Globus pallidus (tissue), 1 donor: ENCODE measurements at regions not wholly inside any gene's neighbourhood (a gene's known extent, or its start where the extent isn't known, plus 50 kb on each side); places are given as distances from the start of the nearest gene placed in this dataset.
"Not testable (repeated sequence)": the region's sequence is repeated elsewhere in the genome, so short reads cannot be mapped to it uniquely, and the experiment has no call there.

Experiments used
- DNase-seq: peaks from one replicate; pipeline ENCODE4 v3.0.0-alpha.2; 2015; ENCODE audit warnings: low spot score

- no peak for DNase-seq
Observed at GRCh38 chr1:30660241-30660640, 63.1 kb downstream of the MATN1 start.

GRCh38 chr1:30659702-30660101, 63.7 kb downstream of the MATN1 start:
- no peak for DNase-seq

- not testable (repeated sequence) for DNase-seq
Observed at GRCh38 chr1:30658375-30658774, 65.0 kb downstream of the MATN1 start.

GRCh38 chr1:30658014-30658336, 65.4 kb downstream of the MATN1 start:
- no peak for DNase-seq

- DNase-seq = no peak
Observed at GRCh38 chr1:30657131-30658013, 66.0 kb downstream of the MATN1 start.

GRCh38 chr1:30656171-30656940, 67.0 kb downstream of the MATN1 start:
- no peak for DNase-seq

GRCh38 chr1:30655672-30656071, 67.7 kb downstream of the MATN1 start:
- DNase-seq = no peak

- no peak for DNase-seq
Observed at GRCh38 chr1:30654188-30654587, 69.2 kb downstream of the MATN1 start.

- no peak for DNase-seq
Observed at GRCh38 chr1:30652152-30652841, 71.1 kb downstream of the MATN1 start.

- DNase-seq = not testable (repeated sequence)
Observed at GRCh38 chr1:30651395-30651794, 72.0 kb downstream of the MATN1 start.

- DNase-seq = no peak
Observed at GRCh38 chr1:30650968-30651320, 72.4 kb downstream of the MATN1 start.

GRCh38 chr1:30650038-30650967, 73.1 kb downstream of the MATN1 start:
- no peak for DNase-seq

GRCh38 chr1:30649321-30649991, 73.9 kb downstream of the MATN1 start:
- no peak for DNase-seq

- no peak for DNase-seq
Observed at GRCh38 chr1:30648408-30649000, 74.9 kb downstream of the MATN1 start.

- DNase-seq = no peak
Observed at GRCh38 chr1:30645807-30646206, 77.6 kb downstream of the MATN1 start.

GRCh38 chr1:30642391-30643120, 80.8 kb downstream of the MATN1 start:
- DNase-seq = no peak

- DNase-seq = no peak
Observed at GRCh38 chr1:30641572-30642353, 81.6 kb downstream of the MATN1 start.

- DNase-seq = no peak
Observed at GRCh38 chr1:30639881-30640452, 83.4 kb downstream of the MATN1 start.

GRCh38 chr1:30638811-30639210, 84.6 kb downstream of the MATN1 start:
- no peak for DNase-seq
